GM19035 (cell line): ENCODE measurements at regions not wholly inside any gene's neighbourhood (a gene's known extent, or its start where the extent isn't known, plus 50 kb on each side); places are given as distances from the start of the nearest gene placed in this dataset.
"Not testable (repeated sequence)": the region's sequence is repeated elsewhere in the genome, so short reads cannot be mapped to it uniquely, and the experiment has no call there.

Experiments used
- ATAC-seq: cut with Tn5 transposase; IDR thresholded peaks from one replicate; pipeline ENCODE4 v1.9.1; 2021; ENCODE audit not compliant: unreplicated experiment

DNA sequence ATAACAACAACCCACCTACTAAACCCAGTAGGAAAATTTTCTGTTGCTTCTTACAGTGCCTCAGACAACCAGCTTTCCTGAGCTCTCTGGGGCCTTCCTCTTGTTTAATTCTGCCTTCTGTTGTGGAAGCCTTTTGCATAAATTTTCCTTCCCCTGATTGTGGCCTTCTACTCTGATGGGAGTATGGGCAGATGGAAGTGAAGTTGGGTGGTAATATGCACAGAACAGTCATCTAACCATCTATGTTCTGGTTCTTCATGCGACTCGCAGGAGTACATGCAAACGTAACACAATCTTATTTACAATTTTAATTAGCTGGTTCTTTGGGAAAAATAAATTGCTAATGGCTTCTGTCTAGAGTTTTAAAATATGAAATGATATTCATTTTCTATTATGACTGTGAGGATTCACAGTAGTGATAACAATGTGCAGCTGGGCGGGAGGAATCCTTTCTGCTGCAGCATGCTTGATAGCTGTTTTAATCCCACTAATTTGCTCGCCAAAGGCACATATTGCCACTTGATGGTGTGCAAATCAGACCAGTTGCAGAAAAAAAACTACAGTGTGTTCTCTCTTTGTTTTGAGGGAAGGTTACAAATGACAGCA is 311.5 kb upstream of the ROPN1 start:
- no peak for ATAC-seq

DNA sequence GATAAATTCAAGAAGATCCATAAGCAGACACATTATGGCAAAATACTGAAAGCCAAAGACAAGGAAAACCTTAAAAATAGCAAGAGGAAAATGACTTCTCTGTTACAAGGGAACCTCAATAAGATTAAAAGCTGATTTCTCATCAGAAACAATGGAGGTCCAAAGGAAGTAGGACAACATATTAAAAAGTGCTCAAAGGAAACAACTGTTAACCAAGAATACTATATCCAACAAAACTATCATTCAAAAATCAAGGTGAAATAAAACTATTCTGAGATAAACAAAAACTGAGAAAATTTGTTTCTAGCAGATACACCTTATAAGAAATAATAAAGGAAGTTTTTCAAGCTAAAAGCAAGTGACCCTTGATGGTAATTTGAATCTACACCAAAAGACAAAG is 314.7 kb upstream of the ROPN1 start:
- ATAC-seq = no peak

DNA sequence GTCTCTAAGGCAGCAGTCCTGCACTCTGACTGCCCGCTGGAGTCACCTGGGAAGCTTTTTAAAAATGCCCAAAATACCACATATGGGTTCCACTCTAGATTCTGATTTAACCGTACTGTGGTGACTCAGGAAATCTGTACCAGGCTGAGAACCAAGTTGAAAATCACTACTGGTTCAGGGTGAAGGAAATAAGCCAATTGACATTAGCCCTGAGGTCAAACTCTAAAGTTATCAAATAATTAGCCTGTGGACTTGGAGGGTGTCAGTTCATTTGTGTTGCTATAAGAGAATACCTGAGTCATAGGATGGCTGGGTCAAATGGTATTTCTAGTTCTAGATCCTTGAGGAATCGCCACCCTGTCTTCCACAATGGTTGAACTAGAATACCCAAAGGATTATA is 321.7 kb upstream of the ROPN1 start:
- ATAC-seq = no peak

DNA sequence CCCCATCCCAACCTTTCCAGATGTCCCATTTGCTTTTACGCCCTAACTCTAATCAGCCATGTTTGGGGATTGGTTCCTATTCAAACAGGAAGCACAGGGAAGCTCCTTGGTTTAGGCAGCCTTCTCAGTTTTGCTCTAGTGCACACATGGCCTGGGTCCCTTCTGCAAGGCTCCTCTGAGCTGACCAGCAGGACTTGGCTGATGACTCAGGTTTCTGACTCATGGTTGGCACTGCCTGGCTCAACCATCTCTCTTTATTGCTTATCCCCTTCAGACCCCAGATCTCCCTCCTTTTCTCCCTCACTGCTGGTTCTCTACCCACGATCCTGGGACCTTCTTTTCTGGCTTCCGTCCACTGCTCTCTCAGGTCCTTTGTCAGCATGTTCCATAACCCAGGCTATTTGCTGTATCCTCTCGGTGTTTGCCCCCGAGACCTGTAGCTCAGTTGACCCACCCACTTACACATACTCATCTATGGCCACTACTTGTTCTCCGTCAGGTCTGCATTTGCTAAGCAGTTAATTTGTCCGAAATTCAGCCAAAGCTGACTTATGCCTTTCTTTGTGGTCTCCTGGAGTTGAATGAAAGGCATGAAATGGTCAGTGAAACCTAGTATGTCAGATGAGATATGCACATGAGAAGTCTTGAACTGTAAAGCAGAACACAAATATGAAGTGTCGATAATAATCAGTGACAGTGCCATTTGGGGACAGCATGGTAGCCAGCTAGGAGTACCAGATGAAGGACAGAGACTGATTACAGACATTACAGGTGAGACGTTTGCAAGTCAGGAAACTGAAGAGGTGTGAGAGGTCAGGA is 323.5 kb upstream of the ROPN1 start:
- no peak for ATAC-seq

DNA sequence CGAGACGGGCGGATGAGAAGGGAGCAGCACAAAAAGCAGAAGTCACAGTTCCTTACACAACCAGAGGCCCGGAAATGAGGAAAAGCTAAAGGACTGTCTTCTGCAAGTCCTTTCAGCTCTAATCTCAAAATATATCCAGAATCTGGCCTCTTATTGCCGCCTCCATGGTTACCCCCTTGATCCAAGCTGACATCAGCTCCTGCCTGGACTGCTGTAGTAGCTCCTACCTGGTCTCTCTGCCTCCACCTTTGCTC is 324.0 kb upstream of the ROPN1 start:
- ATAC-seq = no peak

DNA sequence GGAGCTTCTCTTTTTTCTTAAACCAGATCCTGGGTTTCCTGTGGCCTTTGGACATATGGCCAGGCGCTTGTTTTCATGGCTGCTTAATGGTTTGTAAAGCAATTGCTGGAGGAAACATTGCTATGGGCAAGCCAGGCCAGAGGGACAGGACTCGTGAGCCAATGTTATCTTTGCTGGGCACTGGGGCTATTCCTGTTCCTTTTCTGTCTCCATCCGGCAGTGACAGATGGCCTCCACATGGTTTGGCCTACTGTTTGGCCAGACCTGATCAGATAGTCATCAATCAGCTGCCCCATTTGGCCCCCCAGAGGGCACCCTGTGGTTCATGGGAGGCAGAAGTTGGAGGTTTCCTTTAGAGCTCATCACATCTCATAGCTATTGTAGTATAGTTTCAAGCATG is 326.1 kb upstream of the ROPN1 start:
- ATAC-seq = no peak

DNA sequence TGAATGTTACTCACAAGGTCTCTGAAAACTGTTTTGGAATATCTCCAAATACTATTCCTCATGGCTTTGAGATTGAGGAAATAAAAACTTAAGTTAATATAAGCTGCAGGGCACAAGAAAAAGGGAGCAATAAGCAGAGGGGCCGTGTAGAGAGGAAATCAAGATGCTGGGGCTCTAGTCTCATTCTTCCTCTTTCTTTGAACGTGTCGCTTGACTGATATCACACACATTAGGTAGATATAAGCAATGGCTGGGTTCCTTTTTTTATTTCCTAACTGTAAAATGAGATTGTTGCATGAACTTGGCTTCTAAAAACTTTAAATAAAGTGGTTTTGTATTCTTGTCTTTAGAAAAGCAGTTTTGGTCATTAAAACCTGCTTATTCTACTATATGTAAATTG is 326.7 kb upstream of the ROPN1 start:
- no peak for ATAC-seq

DNA sequence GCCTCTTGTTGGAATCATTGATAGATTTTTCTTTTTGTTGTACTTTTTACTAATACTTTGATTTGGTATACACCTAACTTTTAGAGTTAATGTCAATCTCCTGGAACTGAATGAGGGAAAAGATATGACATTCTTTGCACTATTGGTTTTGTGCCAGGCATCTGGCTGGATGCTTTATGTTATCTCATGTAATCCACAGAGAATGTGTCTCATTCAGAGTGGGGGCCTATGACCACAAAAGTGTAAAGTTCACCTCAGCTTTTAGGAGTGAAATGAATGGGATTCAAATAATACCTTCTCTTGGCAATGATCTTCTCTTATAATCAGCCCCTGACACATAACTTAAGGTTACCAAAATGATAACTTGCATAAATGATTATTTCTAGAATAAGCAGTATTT is 329.1 kb upstream of the ROPN1 start:
- ATAC-seq = no peak

DNA sequence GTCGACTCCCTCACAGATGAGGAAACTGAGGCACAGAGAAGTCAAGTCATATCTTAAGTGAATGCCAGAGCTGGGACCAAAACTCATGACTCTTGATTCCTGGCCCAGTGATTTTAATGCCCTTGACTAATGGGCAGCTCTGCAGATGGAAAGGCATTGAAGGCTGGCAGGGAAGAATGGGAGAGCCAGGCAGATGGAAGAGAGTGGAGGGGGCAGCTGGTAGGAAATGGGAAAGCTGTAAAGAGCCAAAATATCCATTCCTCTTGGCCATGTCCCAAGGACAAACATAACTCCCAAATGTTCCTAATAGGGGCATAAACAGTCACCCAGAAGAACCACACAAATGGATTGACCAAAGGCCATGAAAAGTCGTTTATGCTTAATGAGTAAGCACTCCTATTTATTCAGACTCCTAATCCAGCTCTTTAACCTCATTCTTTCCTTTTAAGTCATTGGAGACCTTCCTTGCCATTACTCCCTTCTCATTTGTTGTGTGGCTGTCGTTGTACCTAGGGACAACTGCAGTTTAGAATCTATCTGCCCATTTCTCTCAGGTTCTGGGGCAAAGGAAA is 330.5 kb upstream of the ROPN1 start:
- no peak for ATAC-seq

DNA sequence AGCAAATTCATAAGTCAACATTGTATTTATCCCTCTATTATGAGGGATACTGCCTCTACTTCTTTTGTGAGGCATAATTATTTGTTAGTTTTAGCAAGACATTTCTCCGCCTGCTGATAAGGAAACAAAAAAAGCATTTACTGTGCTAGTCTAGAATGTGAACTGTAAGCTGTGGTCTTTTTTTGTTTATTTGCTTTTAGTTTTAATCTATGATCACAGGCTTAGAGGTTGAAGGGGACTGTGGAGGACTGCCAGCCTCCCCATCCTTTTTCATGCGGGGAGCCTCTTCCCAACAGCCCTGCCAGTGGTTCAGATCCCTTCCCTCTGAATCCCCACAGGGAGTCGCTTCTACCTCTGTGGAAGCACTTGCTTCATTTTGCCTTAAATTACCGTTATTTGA is 331.0 kb upstream of the ROPN1 start:
- no peak for ATAC-seq

DNA sequence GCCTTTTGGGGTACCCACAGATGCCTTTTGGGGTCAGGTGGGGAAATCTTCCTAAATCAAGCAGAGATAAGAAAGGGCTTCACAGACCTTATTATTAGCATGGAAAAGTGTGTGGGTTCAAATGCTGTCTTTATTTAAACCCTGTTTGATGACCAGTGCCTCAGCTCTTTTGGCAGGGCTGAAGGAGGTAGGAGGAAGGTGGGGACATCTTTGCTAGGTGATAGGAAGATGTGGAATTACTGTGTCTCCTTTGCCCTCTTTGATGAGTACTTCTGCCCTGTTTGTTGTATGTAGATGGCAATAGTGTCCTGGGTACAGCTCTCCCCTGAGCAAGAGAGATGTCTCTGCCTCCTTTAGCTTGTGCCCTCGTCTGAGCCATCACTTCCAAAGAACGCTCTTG is 333.3 kb upstream of the ROPN1 start:
- ATAC-seq = no peak

DNA sequence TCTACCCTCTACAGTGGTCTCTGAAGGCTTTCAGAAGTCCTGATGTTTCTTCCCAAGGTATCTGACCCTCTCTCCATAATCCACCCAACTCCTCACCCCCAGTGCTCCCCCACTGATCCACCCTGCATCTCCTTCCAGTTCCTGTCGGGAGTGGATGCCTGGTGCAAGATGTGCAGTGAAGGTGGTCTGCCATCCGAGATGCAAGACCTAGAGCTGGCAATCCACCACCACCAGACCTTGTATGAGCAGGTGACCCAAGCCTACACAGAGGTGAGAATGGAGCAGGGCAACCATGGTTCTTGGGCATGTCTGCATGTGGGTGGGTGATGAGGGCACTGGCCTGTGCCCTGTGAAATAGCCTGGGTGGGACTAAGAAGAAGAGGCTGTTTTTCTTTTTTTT is 337.8 kb upstream of the ROPN1 start:
- ATAC-seq = no peak

DNA sequence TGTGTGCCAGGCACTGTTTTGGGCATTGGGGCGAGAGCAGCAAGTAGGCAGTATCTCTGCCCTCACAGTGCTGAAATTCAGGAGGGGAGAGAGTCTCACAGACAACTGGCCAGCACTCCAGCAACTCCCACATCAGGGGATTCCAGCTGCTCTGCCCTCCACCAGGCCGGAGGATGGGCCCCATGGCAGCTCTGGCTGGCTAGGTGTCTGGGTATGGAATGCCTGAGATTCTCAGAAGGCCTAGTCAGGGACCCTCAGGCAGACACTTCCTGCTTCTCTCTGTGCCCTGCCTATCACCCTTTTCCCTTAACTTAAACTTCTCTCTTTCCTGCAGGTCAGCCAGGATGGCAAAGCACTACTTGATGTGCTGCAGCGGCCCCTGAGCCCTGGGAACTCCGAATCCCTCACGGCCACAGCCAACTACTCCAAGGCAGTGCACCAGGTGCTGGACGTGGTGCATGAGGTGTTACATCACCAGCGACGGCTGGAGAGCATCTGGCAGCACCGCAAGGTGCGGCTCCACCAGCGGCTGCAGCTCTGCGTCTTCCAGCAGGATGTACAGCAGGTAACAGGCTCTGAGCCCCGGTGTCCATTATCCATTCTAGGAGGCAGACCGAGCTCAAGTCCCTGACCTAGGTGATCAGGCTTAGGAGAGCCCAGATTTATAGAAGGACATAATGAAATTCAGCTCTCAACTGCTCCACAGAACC is 342.2 kb upstream of the ROPN1 start:
- ATAC-seq = no peak

DNA sequence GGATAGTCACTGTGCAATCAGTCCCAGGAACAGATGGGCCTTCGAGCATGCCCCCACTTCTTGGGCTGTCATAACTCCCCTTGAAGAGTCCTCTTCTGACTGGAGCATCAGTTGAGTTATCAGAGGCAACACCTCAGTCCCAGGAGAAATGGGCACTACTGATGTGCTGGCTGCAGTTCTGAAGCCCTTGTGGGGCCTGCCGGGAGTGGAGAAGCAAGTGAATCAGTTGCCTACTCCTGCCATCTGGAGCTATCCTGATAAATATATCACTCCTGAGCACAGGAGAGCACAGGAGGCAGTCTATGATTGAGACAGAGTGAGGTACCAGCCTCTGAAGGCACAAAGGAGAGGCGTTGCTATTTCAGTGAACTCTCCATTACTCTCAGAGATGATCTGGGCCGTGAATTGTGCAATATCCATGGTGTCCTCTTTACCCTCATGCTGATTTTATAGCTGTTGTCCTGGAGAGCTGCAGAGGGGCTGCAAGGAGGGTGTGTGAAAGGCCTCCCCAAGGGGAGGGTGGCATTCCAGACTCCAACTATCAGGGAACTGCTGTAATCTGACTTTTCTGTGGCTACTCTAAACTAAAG is 344.2 kb upstream of the ROPN1 start:
- no peak for ATAC-seq

DNA sequence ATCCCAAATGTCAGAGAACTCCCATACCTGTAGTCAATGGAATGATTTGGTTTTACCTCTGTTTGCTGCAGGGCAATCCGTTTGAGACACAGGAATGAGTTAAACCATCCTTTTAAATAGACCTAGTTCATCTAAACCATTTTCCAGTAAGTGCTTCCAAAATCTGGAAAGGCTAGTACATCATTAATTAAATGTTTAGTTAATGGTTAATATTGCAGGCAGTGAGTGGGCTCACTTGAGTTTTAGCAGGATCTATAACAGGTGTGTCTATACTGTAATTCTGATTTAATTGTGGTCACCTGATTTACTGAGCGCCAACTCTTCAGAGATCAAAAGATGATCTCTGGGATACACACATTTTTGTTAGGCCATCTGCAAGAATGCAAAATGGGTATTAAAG is 353.9 kb upstream of the ROPN1 start:
- no peak for ATAC-seq

DNA sequence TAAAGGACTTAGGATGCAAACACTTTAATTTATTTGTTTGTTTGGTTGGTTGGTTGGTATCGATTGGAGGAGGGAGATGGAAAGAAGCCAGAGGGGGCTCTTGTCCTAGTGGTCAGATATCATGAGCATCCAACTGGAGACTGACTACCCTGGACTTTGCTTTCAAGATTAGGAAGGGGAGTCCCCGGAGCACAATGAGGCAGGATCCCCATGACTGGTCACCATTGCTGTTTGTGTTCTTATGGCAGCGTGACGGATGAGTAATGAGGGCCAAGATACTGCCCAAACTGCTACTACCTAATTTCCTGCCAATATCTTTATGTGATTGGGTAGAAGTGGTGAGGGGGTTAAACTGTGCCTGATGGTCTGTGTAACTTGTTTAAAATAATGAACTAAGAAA is 354.6 kb upstream of the ROPN1 start:
- ATAC-seq = no peak

DNA sequence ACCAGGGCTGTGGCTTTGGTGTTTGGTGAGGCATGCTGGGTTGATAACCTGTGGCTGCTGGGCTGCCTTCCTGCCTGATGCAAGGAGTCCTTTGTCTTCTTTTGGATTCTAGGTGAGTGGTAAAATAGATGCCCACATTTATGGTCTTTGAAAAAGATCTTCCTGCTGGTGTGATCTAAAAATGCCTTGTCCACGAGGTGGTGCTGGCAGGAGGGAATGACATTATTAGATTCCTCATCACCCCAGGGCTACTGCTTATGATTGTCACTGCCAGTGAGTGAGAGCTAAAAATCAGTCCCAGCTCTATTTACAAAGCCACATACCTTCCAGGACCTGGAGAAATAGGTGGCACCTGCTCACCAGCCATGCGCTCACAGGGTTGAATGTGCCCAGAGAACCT is 355.5 kb upstream of the ROPN1 start:
- ATAC-seq = no peak

DNA sequence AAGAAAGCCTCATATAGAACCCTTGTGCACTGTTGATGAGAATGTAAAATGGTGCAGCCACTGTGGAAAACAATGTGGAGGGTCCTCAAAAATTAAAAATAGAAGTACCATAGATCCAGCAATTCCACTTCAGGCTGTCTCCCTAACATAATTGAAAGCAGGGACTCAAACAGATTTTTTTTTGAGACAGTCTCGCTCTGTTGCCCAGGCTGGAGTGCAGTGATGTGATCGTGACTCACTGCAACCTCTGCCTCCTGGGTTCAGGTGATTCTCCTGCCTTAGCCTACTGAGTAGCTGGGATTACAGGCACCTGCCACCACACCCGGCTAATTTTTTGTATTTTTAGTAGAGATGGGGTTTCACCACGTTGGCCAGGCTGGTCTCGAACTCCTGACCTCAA is 356.6 kb upstream of the ROPN1 start:
- ATAC-seq = not testable (repeated sequence)

DNA sequence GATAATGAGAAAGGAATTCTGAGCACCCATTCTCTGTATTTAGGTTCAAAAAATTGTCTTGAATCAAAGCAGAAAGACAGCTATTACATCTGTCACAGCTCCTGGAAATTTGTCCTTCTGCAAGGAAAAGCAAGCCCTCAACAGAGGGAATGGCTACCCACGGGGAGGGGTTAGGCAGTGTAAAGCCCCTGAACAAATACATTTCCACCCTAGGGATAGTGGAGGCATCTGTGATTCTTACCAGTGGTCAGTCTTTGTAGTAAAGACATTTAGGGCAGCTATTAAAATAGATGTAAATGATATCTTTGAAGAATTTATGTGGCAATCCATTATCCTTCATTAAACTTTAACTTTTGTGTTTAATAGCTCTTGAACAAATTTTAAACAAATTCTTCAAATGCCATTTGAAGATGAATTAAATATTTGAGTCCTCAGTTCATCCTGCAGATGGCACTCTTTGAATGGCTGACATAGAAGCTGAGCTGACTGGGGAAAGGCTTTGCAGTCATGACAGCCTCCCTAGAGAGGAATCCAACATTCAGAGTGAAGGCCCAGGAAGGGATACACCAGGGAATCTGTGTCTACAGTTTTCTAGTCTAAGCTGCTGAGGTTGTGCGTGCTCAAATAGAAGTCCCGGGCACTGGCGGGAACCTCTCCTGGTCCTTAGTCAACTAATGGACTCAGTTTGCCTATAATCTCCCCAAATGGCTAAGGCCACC is 359.7 kb upstream of the ROPN1 start:
- no peak for ATAC-seq

DNA sequence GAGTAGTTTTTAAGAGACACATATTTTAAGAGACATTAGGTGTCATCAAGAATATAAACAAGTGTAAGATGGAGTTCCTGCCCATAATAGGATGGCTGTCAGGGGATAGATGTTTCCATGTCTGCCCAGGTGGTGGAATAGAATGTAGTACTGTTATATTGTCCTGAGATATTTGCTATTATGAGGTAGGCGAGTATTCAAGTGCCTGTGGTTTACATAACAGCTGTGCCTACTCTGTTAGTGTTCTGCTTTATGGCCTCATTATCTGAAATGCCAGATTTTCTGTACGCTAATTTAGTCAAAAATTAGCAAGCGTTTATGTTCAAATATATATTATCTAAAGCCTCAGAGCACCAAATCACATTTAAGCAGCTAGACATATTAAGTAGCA is 360.2 kb upstream of the ROPN1 start:
- ATAC-seq = no peak

DNA sequence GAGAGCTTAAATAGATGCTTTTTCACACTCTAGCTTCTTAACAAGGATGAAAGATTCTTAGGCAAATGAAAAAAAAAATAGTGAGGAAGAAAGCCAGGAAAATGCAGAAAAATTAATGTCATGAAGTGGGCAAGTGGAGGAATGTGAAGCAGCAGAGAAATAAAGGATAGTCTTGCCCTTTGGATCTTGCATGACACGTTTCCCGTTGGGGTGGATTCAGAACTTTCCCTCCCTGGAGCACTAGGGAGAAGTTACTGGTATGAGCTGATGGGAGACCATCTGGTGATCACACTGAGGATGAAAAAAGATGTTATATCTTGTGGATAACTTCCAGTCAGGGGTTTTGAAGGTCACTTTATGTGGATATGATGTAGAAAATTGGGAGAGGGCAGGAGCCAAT is 361.8 kb upstream of the ROPN1 start:
- no peak for ATAC-seq
